CD14-positive monocyte (primary cell): ENCODE measurements at regions not wholly inside any gene's neighbourhood (a gene's known extent, or its start where the extent isn't known, plus 50 kb on each side); places are given as distances from the start of the nearest gene placed in this dataset.

Experiments used
- DNase-seq, 3 donors: peaks; one replicate each; pipeline ENCODE4 v3.0.0-alpha.2; 2011 to 2022
- H2AFZ ChIP-seq: 2 replicates; pipeline ENCODE4 v1.6.0; 2012; ENCODE audit warnings: mild to moderate bottlenecking, low read depth, low read length, inconsistent platforms; ENCODE audit not compliant: insufficient read depth, poor library complexity, severe bottlenecking
- H3K27ac ChIP-seq, 2 donors: 1 replicate in 1 of 2; 2 replicates in 1 of 2; pipeline ENCODE4 v1.5.1; 2012 to 2013; ENCODE audit warnings: low read length in 2 of 2, control low read depth in 1 of 2, inconsistent platforms in 1 of 2, low read depth in 1 of 2, mild to moderate bottlenecking in 1 of 2
- H3K27me3 ChIP-seq, 2 donors: one replicate each; pipeline versions ENCODE4 v1.6.0 to v1.6.1; 2011 to 2013; ENCODE audit warnings: low read length in 2 of 2; ENCODE audit not compliant: control insufficient read depth in 2 of 2, insufficient read depth in 2 of 2
- H3K36me3 ChIP-seq, 2 donors: replicated peaks in 1 of 2; 1 replicate in 1 of 2; 2 replicates in 1 of 2; pipeline versions ENCODE4 v1.5.1 to v1.6.1; 2012 to 2013; ENCODE audit warnings: low read length in 2 of 2, control low read depth in 1 of 2, inconsistent platforms in 1 of 2, mild to moderate bottlenecking in 1 of 2; ENCODE audit not compliant: insufficient read depth in 2 of 2, control insufficient read depth in 1 of 2
- H3K4me1 ChIP-seq, 2 donors: 1 replicate in 1 of 2; 2 replicates in 1 of 2; pipeline versions ENCODE4 v1.5.1 to v1.6.1; 2012 to 2013; ENCODE audit warnings: low read length in 2 of 2, control low read depth in 1 of 2, inconsistent platforms in 1 of 2, mild to moderate bottlenecking in 1 of 2, moderate library complexity in 1 of 2; ENCODE audit not compliant: insufficient read depth in 2 of 2, control insufficient read depth in 1 of 2
- H3K4me2 ChIP-seq: replicated peaks from 2 replicates; pipeline ENCODE3; 2012; ENCODE audit warnings: low read length, moderate library complexity, mild to moderate bottlenecking; ENCODE audit not compliant: poor library complexity, severe bottlenecking; ENCODE audit errors: extremely low read depth
- H3K4me3 ChIP-seq, 3 experiments: fragments of 200-600 bp in 1 of 3; sonication (generic) in 1 of 3; replicated peaks in 1 of 3; 1 replicate in 2 of 3; 2 replicates in 1 of 3; pipeline ENCODE4 v1.5.1; 2011 to 2013; ENCODE audit warnings: low read length in 3 of 3, mild to moderate bottlenecking in 3 of 3, control low read depth in 2 of 3, low read depth in 2 of 3, inconsistent platforms in 1 of 3, moderate library complexity in 1 of 3
- H3K79me2 ChIP-seq: 2 replicates; pipeline ENCODE4 v1.6.0; 2012; ENCODE audit warnings: mild to moderate bottlenecking, control low read depth, inconsistent platforms, low read length, moderate library complexity; ENCODE audit not compliant: insufficient read depth
- H3K9ac ChIP-seq: 2 replicates; pipeline ENCODE4 v1.6.0; 2017; ENCODE audit warnings: low read length, mild to moderate bottlenecking; ENCODE audit not compliant: insufficient read depth, poor library complexity, severe bottlenecking
- H3K9me3 ChIP-seq, 2 donors: replicated peaks in 1 of 2; 1 replicate in 1 of 2; 2 replicates in 1 of 2; pipeline versions ENCODE4 v1.5.1 to v1.6.1; 2012 to 2013; ENCODE audit warnings: low read length in 2 of 2, control low read depth in 1 of 2; ENCODE audit not compliant: control insufficient read depth in 1 of 2, insufficient read depth in 1 of 2
- H4K20me1 ChIP-seq: 2 replicates; pipeline ENCODE4 v1.6.0; 2012; ENCODE audit warnings: mild to moderate bottlenecking, low read length, control low read depth, moderate library complexity; ENCODE audit not compliant: insufficient read depth
- H3K27ac Mint-ChIP-seq, 7 donors: one replicate each; pipeline ENCODE4 v1.8.0; 2020; ENCODE audit warnings: mild to moderate bottlenecking in 7 of 7, mixed read lengths in 7 of 7, moderate library complexity in 6 of 7, inconsistent platforms in 2 of 7
- H3K27me3 Mint-ChIP-seq, 3 donors: one replicate each; pipeline ENCODE4 v1.8.0; 2021 to 2022; ENCODE audit warnings: low read depth in 3 of 3, mild to moderate bottlenecking in 3 of 3, mixed read lengths in 3 of 3, moderate library complexity in 3 of 3, inconsistent platforms in 1 of 3
- H3K36me3 Mint-ChIP-seq, 2 donors: one replicate each; pipeline ENCODE4 v1.8.0; 2020; ENCODE audit warnings: mixed read lengths in 2 of 2, inconsistent platforms in 1 of 2, mild to moderate bottlenecking in 1 of 2
- H3K4me1 Mint-ChIP-seq: one replicate; pipeline ENCODE4 v1.8.0; 2020; ENCODE audit warnings: mild to moderate bottlenecking, mixed read lengths
- H3K4me3 Mint-ChIP-seq, 2 donors: one replicate each; pipeline ENCODE4 v1.8.0; 2020; ENCODE audit warnings: mild to moderate bottlenecking in 2 of 2, mixed read lengths in 2 of 2, moderate library complexity in 1 of 2
- H3K9me3 Mint-ChIP-seq, 7 donors: one replicate each; pipeline ENCODE4 v1.8.0; 2020 to 2022; ENCODE audit warnings: mixed read lengths in 7 of 7, mild to moderate bottlenecking in 6 of 7, moderate library complexity in 6 of 7, inconsistent platforms in 2 of 7
- WGBS: methylation state at CpG from one replicate; pipeline ENCODE4 v1.1.5; 2013; ENCODE audit warnings: missing lambda C conversion rate; ENCODE audit not compliant: insufficient coverage; 5-methylcytosine and 5-hydroxymethylcytosine counted together
- intact Hi-C, 2 donors: fragments of 100-400 bp; cut with micrococcal nuclease; formaldehyde crosslinking; loops; one replicate each; pipeline versions ENCODE4 v1.15.0 to v1.15.1; 2023
- TF ChIP-seq, protein P1 (sequence below): fragments of 200-600 bp; IDR thresholded peaks from one replicate; pipeline ENCODE4 v1.8.0; 2022; ENCODE audit warnings: antibody characterized with exemption, mild to moderate bottlenecking

DNA sequence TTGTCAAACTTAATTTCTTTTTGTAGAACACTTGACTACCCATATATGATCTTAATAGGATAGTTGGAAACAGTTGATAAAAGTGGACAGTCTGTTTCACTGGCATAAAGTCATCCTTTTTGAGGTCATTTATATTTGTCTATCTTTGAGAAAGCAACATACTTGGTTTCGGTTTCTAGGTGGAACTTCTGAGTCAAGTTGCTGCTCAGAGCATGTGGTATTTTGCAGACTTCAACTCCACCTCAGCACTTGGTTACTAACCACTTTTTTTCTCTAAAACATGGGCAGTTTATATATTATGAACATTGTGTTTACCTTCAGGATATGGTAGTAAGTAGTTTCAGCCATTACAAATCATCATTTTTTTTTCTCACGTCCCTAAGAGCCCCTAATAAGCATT lies 1749.0 kb upstream of the C9orf72 start:
- no peak overlapping the region for H2AFZ ChIP-seq
- WGBS = no CpG with 5 or more reads among the region's 2 CpGs
- Mint-ChIP-seq H3K4me3 (no peak overlapping the region), H3K4me1 (no peaks in the 10 kb centered on the region), H3K27ac (no peak overlapping the region), H3K9me3 (peaks cover 0 to 4% (median 0%) of the 10 kb centered on the region in 7 donors), H3K27me3 (no peaks in the 10 kb centered on the region), H3K36me3 (no peaks in the 10 kb centered on the region)
- H3K27ac ChIP-seq = no peak overlapping the region
- no peak overlapping the region for H3K4me3 ChIP-seq
- no peak for DNase-seq
- H3K4me1 ChIP-seq = no peaks in the 10 kb centered on the region
- TF ChIP-seq, protein P1, sequence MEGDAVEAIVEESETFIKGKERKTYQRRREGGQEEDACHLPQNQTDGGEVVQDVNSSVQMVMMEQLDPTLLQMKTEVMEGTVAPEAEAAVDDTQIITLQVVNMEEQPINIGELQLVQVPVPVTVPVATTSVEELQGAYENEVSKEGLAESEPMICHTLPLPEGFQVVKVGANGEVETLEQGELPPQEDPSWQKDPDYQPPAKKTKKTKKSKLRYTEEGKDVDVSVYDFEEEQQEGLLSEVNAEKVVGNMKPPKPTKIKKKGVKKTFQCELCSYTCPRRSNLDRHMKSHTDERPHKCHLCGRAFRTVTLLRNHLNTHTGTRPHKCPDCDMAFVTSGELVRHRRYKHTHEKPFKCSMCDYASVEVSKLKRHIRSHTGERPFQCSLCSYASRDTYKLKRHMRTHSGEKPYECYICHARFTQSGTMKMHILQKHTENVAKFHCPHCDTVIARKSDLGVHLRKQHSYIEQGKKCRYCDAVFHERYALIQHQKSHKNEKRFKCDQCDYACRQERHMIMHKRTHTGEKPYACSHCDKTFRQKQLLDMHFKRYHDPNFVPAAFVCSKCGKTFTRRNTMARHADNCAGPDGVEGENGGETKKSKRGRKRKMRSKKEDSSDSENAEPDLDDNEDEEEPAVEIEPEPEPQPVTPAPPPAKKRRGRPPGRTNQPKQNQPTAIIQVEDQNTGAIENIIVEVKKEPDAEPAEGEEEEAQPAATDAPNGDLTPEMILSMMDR = no peak
- no peaks in the 10 kb centered on the region for H4K20me1 ChIP-seq
- H3K4me2 ChIP-seq = no peak overlapping the region
- no peaks in the 10 kb centered on the region for H3K9me3 ChIP-seq
- no peaks in the 10 kb centered on the region for H3K79me2 ChIP-seq
- no peaks in the 10 kb centered on the region for H3K36me3 ChIP-seq
- intact Hi-C loops = no loop called here
- no peak overlapping the region for H3K9ac ChIP-seq
- H3K27me3 ChIP-seq = no peaks in the 10 kb centered on the region

DNA sequence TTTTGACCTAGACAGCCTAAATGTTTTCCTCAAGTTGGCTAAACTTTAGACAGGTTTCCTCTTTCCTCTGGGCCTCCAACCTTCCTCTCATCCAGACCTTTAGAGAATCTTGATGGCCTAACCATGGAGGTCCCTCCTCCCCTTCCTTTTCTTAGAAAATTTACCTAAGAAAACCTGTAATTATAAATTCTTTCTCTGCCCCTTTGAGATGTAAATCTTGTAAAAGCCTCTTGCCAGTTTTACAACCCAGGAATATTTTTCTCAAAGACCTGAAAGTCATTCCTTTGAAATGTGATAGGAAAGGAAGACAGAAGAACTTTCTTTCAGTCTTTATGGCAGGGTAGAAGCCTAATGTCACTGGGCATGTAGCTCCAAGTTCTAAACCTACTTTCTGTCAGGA lies 1752.6 kb upstream of the C9orf72 start:
- no peaks in the 10 kb centered on the region for H3K9me3 ChIP-seq
- no peak overlapping the region for H3K4me2 ChIP-seq
- H3K4me3 ChIP-seq = no peak overlapping the region
- no peak overlapping the region for H2AFZ ChIP-seq
- no peaks in the 10 kb centered on the region for H4K20me1 ChIP-seq
- no peaks in the 10 kb centered on the region for H3K36me3 Mint-ChIP-seq
- no peaks in the 10 kb centered on the region for H3K4me1 ChIP-seq
- H3K4me1 Mint-ChIP-seq = no peaks in the 10 kb centered on the region
- no peaks in the 10 kb centered on the region for H3K27me3 ChIP-seq
- DNase-seq = no peak
- H3K27ac Mint-ChIP-seq = no peak overlapping the region
- intact Hi-C loops = no loop called here
- no peaks in the 10 kb centered on the region for H3K27me3 Mint-ChIP-seq
- H3K9ac ChIP-seq = no peak overlapping the region
- no peaks in the 10 kb centered on the region for H3K79me2 ChIP-seq
- H3K27ac ChIP-seq = no peak overlapping the region
- H3K4me3 Mint-ChIP-seq = no peak overlapping the region
- H3K9me3 Mint-ChIP-seq = peaks cover 0 to 4% (median 2%) of the 10 kb centered on the region in 7 donors
- H3K36me3 ChIP-seq = no peaks in the 10 kb centered on the region
- TF ChIP-seq, protein P1 = no peak
